B cell (primary cell): ENCODE measurements at regions not wholly inside any gene's neighbourhood (a gene's known extent, or its start where the extent isn't known, plus 50 kb on each side); places are given as distances from the start of the nearest gene placed in this dataset.
"Not testable (repeated sequence)": the region's sequence is repeated elsewhere in the genome, so short reads cannot be mapped to it uniquely, and the experiment has no call there.

Source experiments
- CTCF ChIP-seq: fragments of 200-600 bp; IDR thresholded peaks from one replicate; pipeline ENCODE4 v1.8.0; 2022; ENCODE audit warnings: antibody characterized with exemption, mild to moderate bottlenecking
- EZH2 ChIP-seq: IDR thresholded peaks from 2 replicates; pipeline ENCODE4 v1.6.1; 2012; ENCODE audit warnings: borderline replicate concordance, low read depth, mild to moderate bottlenecking, moderate library complexity, low read length; ENCODE audit not compliant: insufficient read depth, poor library complexity, severe bottlenecking

DNA sequence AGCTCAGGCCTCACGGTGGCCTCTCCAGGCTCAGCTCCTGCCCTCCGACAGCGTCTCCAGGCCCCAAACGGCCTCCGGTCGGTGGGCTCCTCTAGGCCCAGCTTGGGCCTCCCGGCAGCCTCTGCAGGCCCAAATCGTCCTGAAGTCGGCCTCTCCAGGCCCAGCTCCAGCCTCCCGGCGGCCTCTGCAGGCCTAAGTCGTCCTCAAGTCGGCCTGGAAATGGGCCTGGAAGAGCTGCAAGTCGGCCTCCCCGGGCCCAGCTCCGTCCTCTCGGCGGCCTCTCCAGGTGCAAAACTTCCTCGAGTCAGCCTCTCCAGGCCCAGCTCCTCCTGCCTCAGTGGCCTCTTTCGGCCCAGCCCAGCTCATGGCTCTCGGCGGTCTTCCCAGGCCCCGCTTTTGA, 156.2 kb upstream of the CDK13 start:
- not testable (repeated sequence) for TF ChIP-seq EZH2, CTCF
